GM12891 (cell line): ENCODE measurements at regions not wholly inside any gene's neighbourhood (a gene's known extent, or its start where the extent isn't known, plus 50 kb on each side); places are given as distances from the start of the nearest gene placed in this dataset.

Experiments used
- DNase-seq: peaks from one replicate; pipeline ENCODE4 v3.0.0; 2011; ENCODE audit warnings: low spot score; ENCODE audit not compliant: insufficient read length
- FAIRE-seq: peaks from 2 replicates; lab custom pipeline; 2011; peaks lifted over from hg19 to GRCh38; lab: Jason Lieb, UNC
- PAX5 ChIP-seq: IDR thresholded peaks from 2 replicates; pipeline ENCODE4 v1.6.1; 2011; ENCODE audit warnings: low read length, moderate library complexity, mild to moderate bottlenecking; ENCODE audit not compliant: insufficient read depth, severe bottlenecking
- POLR2A ChIP-seq: IDR thresholded peaks from 2 replicates; pipeline ENCODE4 v1.6.1; 2011; ENCODE audit warnings: low read depth, low read length, control low read depth
- POLR2AphosphoS5 ChIP-seq: IDR thresholded peaks from 2 replicates; pipeline ENCODE4 v1.6.1; 2011; ENCODE audit warnings: low read depth, low read length, control low read depth
- POU2F2 ChIP-seq: IDR thresholded peaks from 2 replicates; pipeline ENCODE4 v1.6.1; 2011; ENCODE audit warnings: low read depth, mild to moderate bottlenecking, control low read depth, low read length, moderate library complexity
- SPI1 ChIP-seq: IDR thresholded peaks from 2 replicates; pipeline ENCODE4 v1.6.1; 2011; ENCODE audit warnings: low read depth, low read length, control low read depth
- TAF1 ChIP-seq: IDR thresholded peaks from 2 replicates; pipeline ENCODE4 v1.6.1; 2011; ENCODE audit warnings: low read depth, low read length, control low read depth

- DNase-seq: no peak
- TF ChIP-seq TAF1 (no peak), POU2F2 (no peak), SPI1 (no peak), POLR2AphosphoS5 (no peak), PAX5 (no peak), POLR2A (no peak)
- no peak for FAIRE-seq
These were observed 456.5 kb upstream of the GOLIM4 start for GRCh38 chr3:168552251-168552650.

DNA sequence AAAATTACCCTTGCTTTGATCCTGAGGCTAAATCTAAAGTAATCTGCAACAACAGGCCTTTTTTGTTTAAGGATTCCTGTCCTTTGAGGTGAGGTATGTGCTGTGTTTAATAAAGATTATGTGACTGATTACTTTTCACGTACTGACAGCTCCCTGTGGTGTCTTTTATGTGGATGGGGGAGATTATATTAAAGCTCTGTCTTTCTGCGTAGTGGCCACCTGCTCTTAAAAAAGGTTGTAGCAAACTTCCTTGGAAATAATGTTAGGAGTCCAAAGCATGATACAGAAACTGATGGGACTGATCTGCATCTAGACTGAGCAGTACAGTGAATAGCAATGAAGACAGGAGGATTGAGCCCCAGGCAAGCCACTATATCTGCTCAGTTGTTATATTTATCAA is 453.0 kb upstream of the GOLIM4 start:
- no peak for DNase-seq
- no peak for FAIRE-seq
- TF ChIP-seq PAX5 (no peak), POLR2A (no peak), POU2F2 (no peak), SPI1 (no peak)

DNA sequence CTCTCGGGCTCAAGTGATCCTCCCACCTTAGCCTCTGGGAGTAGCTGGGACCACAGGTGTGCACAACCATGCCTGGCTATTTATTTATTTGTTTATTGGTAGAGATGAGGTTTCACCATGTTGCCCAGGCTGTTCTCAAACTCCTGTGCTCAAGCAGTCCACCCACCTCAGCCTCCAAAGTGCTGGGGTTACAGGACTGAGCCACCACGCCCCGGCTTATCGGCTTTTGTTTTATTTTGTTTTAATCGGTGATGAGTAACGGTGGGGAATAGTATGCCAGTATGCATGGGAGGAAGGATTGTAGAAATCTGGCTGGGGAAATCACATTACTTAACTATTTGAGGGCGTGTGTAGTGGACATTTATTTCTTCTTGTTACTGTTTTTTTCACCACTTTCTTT is 451.0 kb upstream of the GOLIM4 start:
- no peak for DNase-seq
- no peak for FAIRE-seq
- TF ChIP-seq PAX5: no peak
- TF ChIP-seq TAF1: no peak
- no peak for TF ChIP-seq SPI1
- TF ChIP-seq POLR2AphosphoS5: no peak
- TF ChIP-seq POLR2A: no peak
- TF ChIP-seq POU2F2: no peak

- DNase-seq (no peak), FAIRE-seq (no peak)
These were observed 449.9 kb upstream of the GOLIM4 start for GRCh38 chr3:168545591-168545990.

DNA sequence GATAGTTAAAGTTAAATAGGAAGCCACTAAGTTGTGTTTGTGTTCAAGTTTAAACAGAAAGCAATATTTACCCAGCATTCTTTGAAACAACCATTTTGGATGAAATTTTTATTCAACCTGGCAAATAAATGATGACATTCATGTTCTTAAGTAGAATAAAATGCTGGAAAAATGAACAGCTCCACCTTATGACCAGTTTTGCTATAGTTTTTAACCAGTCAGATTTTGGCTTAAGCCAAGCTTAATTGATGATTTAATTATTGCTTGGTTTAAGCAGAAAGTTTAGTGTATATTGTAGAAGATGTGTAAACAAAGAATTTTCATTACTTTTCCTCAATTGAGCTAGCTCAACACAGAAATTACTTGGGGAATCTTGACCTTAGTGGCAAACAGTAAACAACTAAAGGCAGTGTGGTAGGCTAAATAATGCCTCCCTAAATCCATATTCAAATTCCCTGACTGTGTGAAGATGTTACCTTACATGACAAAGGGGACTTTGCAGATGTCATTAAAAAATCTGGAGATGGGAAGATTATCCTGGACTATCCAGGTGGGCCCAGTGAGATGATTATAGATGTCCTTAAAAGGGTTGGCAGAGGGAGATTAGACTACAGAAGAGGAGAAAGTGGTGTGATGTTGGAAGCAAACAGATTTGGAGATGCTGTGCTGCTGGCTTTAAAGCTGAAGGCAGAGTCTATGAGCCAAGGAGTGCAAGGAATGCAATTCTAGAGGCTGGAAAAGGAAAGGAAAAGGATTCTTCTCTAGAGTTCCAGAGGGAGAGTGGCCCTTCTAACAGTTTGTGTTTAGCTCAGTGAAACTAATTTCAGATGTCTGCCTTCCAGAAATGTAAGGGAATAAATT is 448.6 kb upstream of the GOLIM4 start:
- no peak for DNase-seq
- no peak for TF ChIP-seq POLR2AphosphoS5
- no peak for TF ChIP-seq SPI1
- TF ChIP-seq POLR2A: no peak
- no peak for TF ChIP-seq TAF1
- no peak for TF ChIP-seq POU2F2
- TF ChIP-seq PAX5: no peak
- no peak for FAIRE-seq

More at GRCh38 chr3:168545591-168545990, 449.9 kb upstream of the GOLIM4 start:
- TF ChIP-seq PAX5: no peak
- TF ChIP-seq POLR2A: no peak
- no peak for TF ChIP-seq SPI1
- TF ChIP-seq POLR2AphosphoS5: no peak
- no peak for TF ChIP-seq POU2F2
- TF ChIP-seq TAF1: no peak

DNA sequence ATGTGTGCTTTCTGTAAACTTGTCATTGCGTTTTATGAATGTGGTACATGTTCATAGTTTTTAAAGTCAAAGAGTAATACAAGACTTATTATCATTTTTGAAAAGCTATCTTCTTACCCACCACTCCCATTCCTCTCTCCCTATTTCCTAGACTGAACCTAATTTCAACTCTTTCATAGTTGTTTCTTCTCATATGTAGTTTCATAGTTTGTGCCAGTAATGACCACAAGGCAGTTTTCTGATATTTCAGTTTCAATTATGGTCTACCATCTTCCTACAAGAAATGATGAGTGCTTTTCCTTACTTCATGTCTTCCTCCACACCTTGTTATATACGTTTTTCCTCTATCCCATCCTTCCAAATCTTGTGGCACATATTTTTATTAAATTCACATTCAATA is 445.0 kb upstream of the GOLIM4 start:
- FAIRE-seq (no peak), DNase-seq (no peak)
- TF ChIP-seq POLR2A: no peak
- TF ChIP-seq POLR2AphosphoS5: no peak
- no peak for TF ChIP-seq SPI1
- TF ChIP-seq PAX5: no peak
- no peak for TF ChIP-seq TAF1
- no peak for TF ChIP-seq POU2F2

GRCh38 chr3:168539909-168540308 is 444.2 kb upstream of the GOLIM4 start:
- no peak for TF ChIP-seq TAF1
- TF ChIP-seq POLR2AphosphoS5: no peak
- no peak for TF ChIP-seq PAX5
- no peak for TF ChIP-seq POU2F2
- TF ChIP-seq SPI1: no peak
- no peak for TF ChIP-seq POLR2A
- DNase-seq (no peak), FAIRE-seq (no peak)

DNA sequence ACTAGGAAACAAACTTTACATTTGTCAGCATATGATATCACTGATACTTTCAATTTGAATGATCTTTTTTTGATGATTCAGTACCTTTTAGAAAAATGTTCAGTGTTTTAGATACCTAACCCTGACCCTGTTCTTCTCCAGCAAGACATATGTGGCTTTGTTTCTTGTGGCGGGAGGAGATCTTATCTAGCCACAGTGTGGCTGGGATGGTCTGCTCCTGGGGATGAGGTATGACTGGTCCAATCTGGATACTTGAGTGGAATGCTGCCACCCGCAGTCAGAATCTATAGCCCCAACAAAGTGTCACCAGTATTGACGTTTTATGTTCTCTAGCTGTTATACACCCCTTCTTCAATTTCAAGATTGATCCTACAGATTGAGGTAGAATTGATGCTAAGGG is 439.0 kb upstream of the GOLIM4 start:
- no peak for TF ChIP-seq POLR2A
- no peak for TF ChIP-seq POLR2AphosphoS5
- TF ChIP-seq SPI1: no peak
- TF ChIP-seq TAF1: no peak
- no peak for TF ChIP-seq POU2F2
- TF ChIP-seq PAX5: no peak
- DNase-seq (no peak), FAIRE-seq (no peak)

GRCh38 chr3:168533600-168533999 is 437.9 kb upstream of the GOLIM4 start:
- FAIRE-seq: no peak
- no peak for TF ChIP-seq POLR2A
- TF ChIP-seq TAF1: no peak
- no peak for TF ChIP-seq POU2F2
- no peak for TF ChIP-seq POLR2AphosphoS5
- no peak for TF ChIP-seq SPI1
- no peak for TF ChIP-seq PAX5
- DNase-seq: no peak

- DNase-seq (no peak), FAIRE-seq (no peak)
- TF ChIP-seq PAX5 (no peak), POLR2A (no peak), TAF1 (no peak), POU2F2 (no peak), POLR2AphosphoS5 (no peak), SPI1 (no peak)
These were observed 436.4 kb upstream of the GOLIM4 start for GRCh38 chr3:168532135-168532534.
